Activated CD4-positive, alpha-beta T cell treated with anti-CD3 and anti-CD28 coated beads, Interleukin-2, amount 50 U/mL, for 1 hour (primary cell): ENCODE measurements at regions not wholly inside any gene's neighbourhood (a gene's known extent, or its start where the extent isn't known, plus 50 kb on each side); places are given as distances from the start of the nearest gene placed in this dataset.
A peak's percentile ranks its signal among the peaks of the same experiment; 100 is the strongest.

Experiments
- DNase-seq: peaks from one replicate; pipeline ENCODE4 v3.0.0-alpha.2; 2020

- DNase-seq, result no peak
These were observed 80.6 kb upstream of the PAK5 start for GRCh38 chr20:9919271-9920014.

- DNase-seq, result no peak
These were observed 79.5 kb upstream of the PAK5 start for GRCh38 chr20:9918348-9918747.

GRCh38 chr20:9916761-9917160, 77.9 kb upstream of the PAK5 start:
- no peak for DNase-seq

- peak; percentile 23 for DNase-seq
These were observed 74.1 kb upstream of the PAK5 start for GRCh38 chr20:9912858-9913434.

- DNase-seq, result no peak
These were observed 73.4 kb upstream of the PAK5 start for GRCh38 chr20:9912290-9912689.

- DNase-seq, result no peak
These were observed 72.6 kb upstream of the PAK5 start for GRCh38 chr20:9911519-9911918.

- DNase-seq, result no peak
These were observed 70.3 kb upstream of the PAK5 start for GRCh38 chr20:9909167-9909566.

GRCh38 chr20:9903048-9903655, 64.3 kb upstream of the PAK5 start:
- DNase-seq, result no peak

- no peak for DNase-seq
These were observed 50.5 kb upstream of the PAK5 start for GRCh38 chr20:9889270-9889981.
